OCI-LY1 (cell line): ENCODE measurements at regions not wholly inside any gene's neighbourhood (a gene's known extent, or its start where the extent isn't known, plus 50 kb on each side); places are given as distances from the start of the nearest gene placed in this dataset.

ENCODE experiments used
- H2AFZ ChIP-seq: fragments of 200-600 bp; sonication (generic), shearing (Covaris generic); 2 replicates; pipeline ENCODE4 v1.6.0; 2014; ENCODE audit warnings: antibody characterized with exemption, mild to moderate bottlenecking, low read length
- H3F3A ChIP-seq: fragments of 200-600 bp; sonication (generic), shearing (Covaris generic); 2 replicates; pipeline ENCODE4 v1.6.0; 2014; ENCODE audit warnings: mild to moderate bottlenecking, antibody characterized with exemption, low read length, moderate library complexity; ENCODE audit not compliant: insufficient read depth
- H3K27ac ChIP-seq: fragments of 200-600 bp; sonication (generic); 2 replicates; pipeline ENCODE4 v1.5.1; 2014; ENCODE audit warnings: low read length, mixed run types, mild to moderate bottlenecking, low read depth; ENCODE audit not compliant: poor library complexity, severe bottlenecking
- H3K27me3 ChIP-seq: fragments of 200-600 bp; sonication (generic); 2 replicates; pipeline ENCODE4 v1.6.0; 2014; ENCODE audit warnings: antibody characterized with exemption, mild to moderate bottlenecking, low read length, moderate library complexity; ENCODE audit not compliant: insufficient read depth
- H3K36me3 ChIP-seq: fragments of 200-600 bp; sonication (generic); 2 replicates; pipeline ENCODE4 v1.6.1; 2014; ENCODE audit warnings: mild to moderate bottlenecking, antibody characterized with exemption, low read length, moderate library complexity, mixed read lengths; ENCODE audit not compliant: insufficient read depth
- H3K4me1 ChIP-seq: fragments of 200-600 bp; sonication (generic); 2 replicates; pipeline ENCODE4 v1.5.1; 2014; ENCODE audit warnings: mild to moderate bottlenecking, low read length, moderate library complexity; ENCODE audit not compliant: insufficient read depth, severe bottlenecking
- H3K4me2 ChIP-seq: fragments of 200-600 bp; sonication (generic), shearing (Covaris generic); 2 replicates; pipeline ENCODE4 v1.6.1; 2014; ENCODE audit warnings: low read length
- H3K4me3 ChIP-seq: fragments of 200-600 bp; sonication (generic); 2 replicates; pipeline ENCODE4 v1.5.1; 2014; ENCODE audit warnings: low read length, low read depth, mild to moderate bottlenecking, mixed read lengths; ENCODE audit not compliant: poor library complexity, severe bottlenecking
- H3K79me2 ChIP-seq: fragments of 200-600 bp; shearing (Covaris generic); 2 replicates; pipeline ENCODE4 v1.6.1; 2016; ENCODE audit warnings: mixed run types, low read length, mixed read lengths; ENCODE audit not compliant: insufficient read depth
- H3K9ac ChIP-seq: fragments of 200-600 bp; sonication (generic), shearing (Covaris generic); 2 replicates; pipeline ENCODE4 v1.6.1; 2014; ENCODE audit warnings: mild to moderate bottlenecking, low read length, mixed read lengths
- H3K9me2 ChIP-seq: fragments of 200-600 bp; sonication (generic), shearing (Covaris generic); 2 replicates; pipeline ENCODE4 v1.6.1; 2014; ENCODE audit warnings: low read depth, mild to moderate bottlenecking, low read length, mixed read lengths
- H3K9me3 ChIP-seq: fragments of 200-600 bp; shearing (Covaris generic); 2 replicates; pipeline ENCODE4 v1.6.1; 2014; ENCODE audit warnings: low read length, mixed read lengths
- H4K20me1 ChIP-seq: fragments of 200-600 bp; sonication (generic), shearing (Covaris generic); 2 replicates; pipeline ENCODE4 v1.6.0; 2016; ENCODE audit warnings: mild to moderate bottlenecking, low read length; ENCODE audit not compliant: insufficient read depth
- CTCF ChIP-seq: fragments of 200-600 bp; sonication (generic), shearing (Covaris generic); IDR thresholded peaks from 2 replicates; pipeline ENCODE4 v1.5.1; 2017; ENCODE audit warnings: mild to moderate bottlenecking, antibody characterized with exemption, low read length, moderate library complexity, mixed read lengths
- EZH2 ChIP-seq: fragments of 200-600 bp; sonication (generic), shearing (Covaris generic); IDR thresholded peaks from 2 replicates; pipeline ENCODE4 v1.8.0; 2017; ENCODE audit warnings: borderline replicate concordance, mixed run types, mild to moderate bottlenecking, antibody characterized with exemption, low read length, moderate library complexity, mixed read lengths

GRCh38 chr15:38028869-38029268, 94.4 kb downstream of the TMCO5A start:
- H3K79me2 ChIP-seq: no peaks in the 10 kb centered on the region
- H3K36me3 ChIP-seq: no peaks in the 10 kb centered on the region
- H3K4me3 ChIP-seq: no peak overlapping the region
- TF ChIP-seq EZH2 (no peak), CTCF (no peak)
- no peaks in the 10 kb centered on the region for H4K20me1 ChIP-seq
- no peaks in the 10 kb centered on the region for H3K27me3 ChIP-seq
- H2AFZ ChIP-seq: no peak overlapping the region
- peaks cover 9% of the 10 kb centered on the region for H3K4me1 ChIP-seq
- no peaks in the 10 kb centered on the region for H3K9me2 ChIP-seq
- H3K27ac ChIP-seq: no peak overlapping the region
- H3K4me2 ChIP-seq: no peak overlapping the region
- H3F3A ChIP-seq: no peaks in the 10 kb centered on the region
- H3K9me3 ChIP-seq: peaks cover 3% of the 10 kb centered on the region; the same call in 1 of the 2 replicates
- H3K9ac ChIP-seq: no peak overlapping the region

GRCh38 chr15:38029736-38030135, 95.3 kb downstream of the TMCO5A start:
- Histone ChIP-seq H3K9me2 (no peaks in the 10 kb centered on the region), H3K79me2 (no peaks in the 10 kb centered on the region), H3K36me3 (no peaks in the 10 kb centered on the region), H3K9me3 (peaks cover 3% of the 10 kb centered on the region; the same call in 1 of the 2 replicates), H2AFZ (no peak overlapping the region), H3K27ac (no peak overlapping the region), H4K20me1 (no peaks in the 10 kb centered on the region), H3K9ac (no peak overlapping the region), H3F3A (no peaks in the 10 kb centered on the region), H3K4me1 (peaks cover under 1% of the 10 kb centered on the region), H3K27me3 (no peaks in the 10 kb centered on the region), H3K4me3 (no peak overlapping the region), H3K4me2 (no peak overlapping the region)
- TF ChIP-seq EZH2 (no peak), CTCF (no peak)

- Histone ChIP-seq H3K9me3 (peaks cover 3% of the 10 kb centered on the region; the same call in 1 of the 2 replicates), H3K27ac (no peak overlapping the region), H3K4me3 (no peak overlapping the region), H3K9me2 (no peaks in the 10 kb centered on the region), H3K36me3 (no peaks in the 10 kb centered on the region), H3K4me1 (no peaks in the 10 kb centered on the region), H4K20me1 (no peaks in the 10 kb centered on the region), H3K79me2 (no peaks in the 10 kb centered on the region), H2AFZ (no peak overlapping the region), H3F3A (no peaks in the 10 kb centered on the region), H3K27me3 (no peaks in the 10 kb centered on the region), H3K9ac (no peak overlapping the region), H3K4me2 (no peak overlapping the region)
- TF ChIP-seq CTCF (no peak), EZH2 (no peak)
Measured at GRCh38 chr15:38030609-38031008, 96.2 kb downstream of the TMCO5A start.
